ENCODE measurements at regions not wholly inside any gene's neighbourhood (a gene's known extent, or its start where the extent isn't known, plus 50 kb on each side); places are given as distances from the start of the nearest gene placed in this dataset.

DNA sequence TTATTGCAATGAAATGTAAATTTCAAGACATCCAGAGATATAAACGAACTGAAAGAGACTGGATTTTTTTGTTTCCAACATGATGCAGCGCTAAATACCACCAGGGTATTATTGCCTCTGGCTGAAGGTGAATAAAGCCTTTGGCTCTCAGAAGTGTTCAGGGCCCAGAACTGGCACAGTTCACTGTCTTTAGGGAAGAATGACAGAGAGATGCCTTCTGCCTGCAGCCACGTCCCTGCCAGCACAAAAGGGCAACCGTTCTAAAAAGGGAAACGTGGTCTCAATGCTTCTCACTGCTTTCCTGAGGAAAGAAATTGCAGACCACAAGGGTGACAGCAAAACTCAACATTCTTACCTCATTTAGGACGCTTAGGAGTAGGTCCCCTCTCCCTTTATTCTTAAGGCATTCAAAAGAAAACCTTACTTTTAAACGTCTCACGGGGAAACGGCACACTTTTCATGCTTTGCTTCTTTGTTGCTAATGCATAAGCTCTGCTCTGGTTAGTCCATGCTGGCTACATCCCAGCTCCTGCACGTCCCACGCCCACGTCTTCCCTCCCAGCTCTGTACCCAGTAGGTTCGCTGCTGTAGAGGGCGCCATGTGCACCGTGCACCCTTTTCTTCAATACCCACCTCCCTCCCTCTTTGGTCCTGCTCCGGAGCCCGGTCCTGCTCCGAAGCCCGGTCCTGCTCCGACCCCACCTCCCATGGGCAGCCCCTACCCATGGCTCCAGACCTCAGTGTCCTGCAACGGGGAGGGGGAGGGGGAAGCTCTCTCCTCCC lies 171.0 kb downstream of the HRH4 start:
- Histone ChIP-seq H3K27ac (ENCODE audit: insufficient read depth, low read length) (no peak overlapping the region), H4K20me1 (ENCODE audit: insufficient read depth, low read length) (no peaks in the 10 kb centered on the region), H4K5ac (ENCODE audit: low read depth, low read length) (peak overlapping the region; percentile 66), H2BK120ac (ENCODE audit: low read depth, low read length) (peak overlapping the region; percentile 78), H3K23ac (ENCODE audit: low read depth, low read length) (peak overlapping the region; percentile 54; the same call in 1 of the 2 replicates), H2BK20ac (ENCODE audit: low read depth, low read length) (peak overlapping the region; percentile 64), H2BK5ac (ENCODE audit: low read depth, low read length, poor library complexity, severe bottlenecking) (no peak overlapping the region), H3K14ac (replicated peaks; ENCODE audit: low read depth, low read length) (peak overlapping the region; percentile 88), H2BK15ac (ENCODE audit: low read depth, low read length) (peak overlapping the region; percentile 49; the same call in 1 of the 3 replicates), H3K9me3 (ENCODE audit: control insufficient read depth, insufficient read depth, low read length) (no peaks in the 10 kb centered on the region), H3K18ac (ENCODE audit: low read depth, low read length) (peak overlapping the region; percentile 74), H4K8ac (ENCODE audit: low read depth in 2 of 2, low read length in 2 of 2) (peak overlapping the region in 1 of 2 experiments; percentile 72; a peak in 1 of 4 replicates), H3K79me1 (ENCODE audit: low read depth in 1 of 2, low read length in 2 of 2) (no peaks in the 10 kb centered on the region), H3K56ac (ENCODE audit: extremely low read depth, insufficient read depth, low read length) (no peak overlapping the region), H3K36me3 (ENCODE audit: control insufficient read depth, insufficient read depth, low read length) (no peaks in the 10 kb centered on the region), H2AK5ac (ENCODE audit: low read depth, low read length) (peak overlapping the region; percentile 12; the same call in 1 of the 2 replicates), H3K9ac (ENCODE audit: low read depth, low read length) (no peak overlapping the region), H2AFZ (replicated peaks; ENCODE audit: low read length, poor library complexity) (peak overlapping the region; percentile 54), H3K4ac (ENCODE audit: low read depth, low read length) (peak overlapping the region; percentile 49), H3K4me1 (ENCODE audit: control insufficient read depth, insufficient read depth, low read length) (peaks cover 15% of the 10 kb centered on the region), H3K27me3 (ENCODE audit: control insufficient read depth, insufficient read depth, low read length) (no peaks in the 10 kb centered on the region), H3K4me2 (ENCODE audit: low read depth, low read length) (peak overlapping the region; percentile 69), H4K91ac (ENCODE audit: insufficient read depth, low read depth, low read length) (0 out of 2 replicates have a peak overlapping the region, but pooled peaks have one; percentile 15), H2AK9ac (replicated peaks; ENCODE audit: low read depth, low read length, poor library complexity) (peak overlapping the region; percentile 39), H3K9me1 (ENCODE audit: insufficient read depth, low read length) (peaks cover 4% of the 10 kb centered on the region), H3K4me3 (ENCODE audit: insufficient read depth, low read depth, low read length) (no peak overlapping the region)
- no TSS peak for BruUV-seq (replicated peaks)
- DNase-seq (peak; percentile 15), ATAC-seq (ENCODE audit: low read depth) (no peak)
- CTCF ChIA-PET: no interaction called here
- in situ Hi-C loops (cut with MboI; ENCODE audit: low sequenced_read_pairs): no loop called here
- dilution Hi-C loops (cut with HindIII; ENCODE audit: low sequenced_read_pairs, unreplicated experiment): no loop called here
- POLR2A ChIA-PET (ENCODE audit: unreplicated experiment): no interaction called here
- intact Hi-C loops (cut with micrococcal nuclease): no loop called here
- 41% methylated on average over 6 of the region's 21 CpGs; no CpG with 5 or more reads in 1 of the 2 experiments for WGBS, 2 experiments (ENCODE audit: extremely low coverage in 2 of 2, insufficient read length in 1 of 2)
- TF ChIP-seq, protein P1, sequence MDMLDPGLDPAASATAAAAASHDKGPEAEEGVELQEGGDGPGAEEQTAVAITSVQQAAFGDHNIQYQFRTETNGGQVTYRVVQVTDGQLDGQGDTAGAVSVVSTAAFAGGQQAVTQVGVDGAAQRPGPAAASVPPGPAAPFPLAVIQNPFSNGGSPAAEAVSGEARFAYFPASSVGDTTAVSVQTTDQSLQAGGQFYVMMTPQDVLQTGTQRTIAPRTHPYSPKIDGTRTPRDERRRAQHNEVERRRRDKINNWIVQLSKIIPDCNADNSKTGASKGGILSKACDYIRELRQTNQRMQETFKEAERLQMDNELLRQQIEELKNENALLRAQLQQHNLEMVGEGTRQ (IDR thresholded peaks at IDR 0.05; ENCODE audit: low read depth, low read length): no peak
- TF ChIP-seq BHLHE40 (IDR thresholded peaks at IDR 0.05; ENCODE audit: low read depth, low read length) (no peak), SMC3 (IDR thresholded peaks at IDR 0.05; ENCODE audit: low read depth, low read length) (no peak), POLR2A (IDR thresholded peaks at IDR 0.05; ENCODE audit: low read depth, low read length) (no peak), RCOR1 (IDR thresholded peaks at IDR 0.05; ENCODE audit: insufficient replicate concordance, low read length) (no peak), MAZ (IDR thresholded peaks at IDR 0.05; ENCODE audit: borderline replicate concordance, low read depth, low read length) (no peak), FOS (IDR thresholded peaks at IDR 0.05; ENCODE audit: low read depth, low read length) (no peak), MXI1 (IDR thresholded peaks at IDR 0.05; ENCODE audit: borderline replicate concordance, low read depth, low read length) (no peak), RAD21 (IDR thresholded peaks at IDR 0.05; ENCODE audit: low read length) (no peak), NFE2L2 (IDR thresholded peaks at IDR 0.05; ENCODE audit: low read depth, low read length) (no peak), RFX5 (IDR thresholded peaks at IDR 0.05; ENCODE audit: low read depth, low read length) (no peak), CHD1 (IDR thresholded peaks at IDR 0.05; ENCODE audit: low read depth, low read length) (no peak), MAFK (IDR thresholded peaks at IDR 0.05; ENCODE audit: low read depth, low read length) (no peak)
- TF ChIP-seq, protein P2, sequence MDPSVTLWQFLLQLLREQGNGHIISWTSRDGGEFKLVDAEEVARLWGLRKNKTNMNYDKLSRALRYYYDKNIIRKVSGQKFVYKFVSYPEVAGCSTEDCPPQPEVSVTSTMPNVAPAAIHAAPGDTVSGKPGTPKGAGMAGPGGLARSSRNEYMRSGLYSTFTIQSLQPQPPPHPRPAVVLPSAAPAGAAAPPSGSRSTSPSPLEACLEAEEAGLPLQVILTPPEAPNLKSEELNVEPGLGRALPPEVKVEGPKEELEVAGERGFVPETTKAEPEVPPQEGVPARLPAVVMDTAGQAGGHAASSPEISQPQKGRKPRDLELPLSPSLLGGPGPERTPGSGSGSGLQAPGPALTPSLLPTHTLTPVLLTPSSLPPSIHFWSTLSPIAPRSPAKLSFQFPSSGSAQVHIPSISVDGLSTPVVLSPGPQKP (IDR thresholded peaks at IDR 0.05; ENCODE audit: borderline replicate concordance, low read depth, low read length): no peak
- TF ChIP-seq, protein P3, sequence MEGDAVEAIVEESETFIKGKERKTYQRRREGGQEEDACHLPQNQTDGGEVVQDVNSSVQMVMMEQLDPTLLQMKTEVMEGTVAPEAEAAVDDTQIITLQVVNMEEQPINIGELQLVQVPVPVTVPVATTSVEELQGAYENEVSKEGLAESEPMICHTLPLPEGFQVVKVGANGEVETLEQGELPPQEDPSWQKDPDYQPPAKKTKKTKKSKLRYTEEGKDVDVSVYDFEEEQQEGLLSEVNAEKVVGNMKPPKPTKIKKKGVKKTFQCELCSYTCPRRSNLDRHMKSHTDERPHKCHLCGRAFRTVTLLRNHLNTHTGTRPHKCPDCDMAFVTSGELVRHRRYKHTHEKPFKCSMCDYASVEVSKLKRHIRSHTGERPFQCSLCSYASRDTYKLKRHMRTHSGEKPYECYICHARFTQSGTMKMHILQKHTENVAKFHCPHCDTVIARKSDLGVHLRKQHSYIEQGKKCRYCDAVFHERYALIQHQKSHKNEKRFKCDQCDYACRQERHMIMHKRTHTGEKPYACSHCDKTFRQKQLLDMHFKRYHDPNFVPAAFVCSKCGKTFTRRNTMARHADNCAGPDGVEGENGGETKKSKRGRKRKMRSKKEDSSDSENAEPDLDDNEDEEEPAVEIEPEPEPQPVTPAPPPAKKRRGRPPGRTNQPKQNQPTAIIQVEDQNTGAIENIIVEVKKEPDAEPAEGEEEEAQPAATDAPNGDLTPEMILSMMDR (conservative IDR thresholded peaks at IDR 0.05; ENCODE audit: low read depth, low read length): no peak
